Progenitor cell of endocrine pancreas (in vitro differentiated cells): ENCODE measurements at regions not wholly inside any gene's neighbourhood (a gene's known extent, or its start where the extent isn't known, plus 50 kb on each side); places are given as distances from the start of the nearest gene placed in this dataset.

Experiments
- DNase-seq: peaks from one replicate; pipeline ENCODE4 v3.0.0; 2021; ENCODE audit warnings: low spot score; ENCODE audit not compliant: unreplicated experiment
- H3K27ac Mint-ChIP-seq: 2 replicates; pipeline ENCODE4 v1.8.0; 2021; ENCODE audit warnings: mild to moderate bottlenecking, moderate library complexity, mixed read lengths
- H3K27me3 Mint-ChIP-seq: 2 replicates; pipeline ENCODE4 v1.8.0; 2021; ENCODE audit warnings: mixed read lengths
- H3K36me3 Mint-ChIP-seq: 2 replicates; pipeline ENCODE4 v1.8.0; 2022; ENCODE audit warnings: mixed read lengths; ENCODE audit not compliant: insufficient read depth
- H3K4me1 Mint-ChIP-seq: 2 replicates; pipeline ENCODE4 v1.8.0; 2021; ENCODE audit warnings: low read depth, mixed read lengths
- H3K4me3 Mint-ChIP-seq: 2 replicates; pipeline ENCODE4 v1.8.0; 2021; ENCODE audit warnings: low read depth, mild to moderate bottlenecking, moderate library complexity, mixed read lengths
- H3K9me3 Mint-ChIP-seq: 2 replicates; pipeline ENCODE4 v1.8.0; 2021; ENCODE audit warnings: low read depth, mixed read lengths
- CTCF ChIP-seq: fragments of 200-600 bp; sonication (generic); IDR thresholded peaks from one replicate; pipeline ENCODE4 v1.5.0; 2021; ENCODE audit warnings: antibody characterized with exemption, mild to moderate bottlenecking; ENCODE audit not compliant: unreplicated experiment

- peaks cover 35% of the 10 kb centered on the region for H3K27me3 Mint-ChIP-seq
- TF ChIP-seq CTCF = no peak
Measured at GRCh38 chr10:78764436-78764835, 304.3 kb upstream of the ZMIZ1 start.

GRCh38 chr10:78764846-78765430 is 303.8 kb upstream of the ZMIZ1 start:
- peaks cover 33% of the 10 kb centered on the region for H3K27me3 Mint-ChIP-seq
- no peak for DNase-seq
- H3K27ac Mint-ChIP-seq = no peak overlapping the region
- H3K9me3 Mint-ChIP-seq = no peaks in the 10 kb centered on the region
- no peaks in the 10 kb centered on the region for H3K36me3 Mint-ChIP-seq
- peaks cover 4% of the 10 kb centered on the region for H3K4me1 Mint-ChIP-seq
- no peak for TF ChIP-seq CTCF
- H3K4me3 Mint-ChIP-seq = no peak overlapping the region

More at GRCh38 chr10:78764436-78764835, 304.3 kb upstream of the ZMIZ1 start:
- no peaks in the 10 kb centered on the region for H3K9me3 Mint-ChIP-seq
- no peak overlapping the region for H3K27ac Mint-ChIP-seq
- H3K36me3 Mint-ChIP-seq = no peaks in the 10 kb centered on the region
- no peak overlapping the region for H3K4me3 Mint-ChIP-seq
- no peak for DNase-seq
- H3K4me1 Mint-ChIP-seq = peaks cover 4% of the 10 kb centered on the region

- no peak for TF ChIP-seq CTCF
- Mint-ChIP-seq H3K27ac (no peak overlapping the region), H3K27me3 (peaks cover 28% of the 10 kb centered on the region), H3K36me3 (no peaks in the 10 kb centered on the region), H3K4me3 (no peak overlapping the region), H3K4me1 (peaks cover 4% of the 10 kb centered on the region), H3K9me3 (no peaks in the 10 kb centered on the region)
- DNase-seq = no peak
Measured at GRCh38 chr10:78765726-78766335, 302.9 kb upstream of the ZMIZ1 start.

- H3K4me3 Mint-ChIP-seq = no peak overlapping the region
- H3K27ac Mint-ChIP-seq = no peak overlapping the region
- peaks cover 24% of the 10 kb centered on the region for H3K27me3 Mint-ChIP-seq
- no peak for TF ChIP-seq CTCF
- H3K4me1 Mint-ChIP-seq = peaks cover 4% of the 10 kb centered on the region
- no peaks in the 10 kb centered on the region for H3K36me3 Mint-ChIP-seq
- H3K9me3 Mint-ChIP-seq = no peaks in the 10 kb centered on the region
- no peak for DNase-seq
Measured at GRCh38 chr10:78766603-78767002, 302.2 kb upstream of the ZMIZ1 start.

- H3K9me3 Mint-ChIP-seq = no peaks in the 10 kb centered on the region
- no peak overlapping the region for H3K27ac Mint-ChIP-seq
- DNase-seq = no peak
- no peaks in the 10 kb centered on the region for H3K36me3 Mint-ChIP-seq
- peaks cover 4% of the 10 kb centered on the region for H3K4me1 Mint-ChIP-seq
- H3K4me3 Mint-ChIP-seq = no peak overlapping the region
- H3K27me3 Mint-ChIP-seq = peaks cover 17% of the 10 kb centered on the region
- TF ChIP-seq CTCF = no peak
Measured at GRCh38 chr10:78768041-78768835, 300.5 kb upstream of the ZMIZ1 start.
